Endothelial cell of umbilical vein (primary cell): ENCODE measurements at regions not wholly inside any gene's neighbourhood (a gene's known extent, or its start where the extent isn't known, plus 50 kb on each side); places are given as distances from the start of the nearest gene placed in this dataset.

ENCODE experiments used
- BruUV-seq: library from RNA; stranded (reverse); fragments of 400-500 nt; replicated peaks from 2 replicates; lab custom pipeline; 2021; lab: Mats Ljungman, UMichigan
- CTCF ChIA-PET: fragments of 300-600, 350-600 bp; sonication (Branson Sonifier 250); formaldehyde crosslinking; loops from one replicate; lab custom pipeline; 2021; ENCODE audit warnings: antibody characterized with exemption, inconsistent platforms; lab: Charles Lee
- POLR2A ChIA-PET: fragments of 300-600, 350-600 bp; sonication (Branson Sonifier 250); formaldehyde crosslinking; loops from one replicate; lab custom pipeline; 2021; ENCODE audit warnings: antibody characterized with exemption, inconsistent platforms; lab: Charles Lee
- DNase-seq: peaks from one replicate; pipeline ENCODE4 v3.0.0-alpha.2; 2011; ENCODE audit warnings: low read depth, low spot score
- FAIRE-seq: peaks from 2 replicates; lab custom pipeline; 2011; peaks lifted over from hg19 to GRCh38; lab: Jason Lieb, UNC
- H2AFZ ChIP-seq: 2 replicates; pipeline ENCODE4 v1.6.0; 2012; ENCODE audit warnings: low read depth, low read length, control low read depth, inconsistent platforms
- H3K27ac ChIP-seq: 2 replicates; pipeline ENCODE4 v1.5.1; 2011; ENCODE audit warnings: low read depth, mild to moderate bottlenecking, control low read depth, low read length, moderate library complexity; ENCODE audit not compliant: insufficient read depth
- H3K27me3 ChIP-seq, 2 experiments: 2 replicates each; pipeline versions ENCODE4 v1.6.0 to v1.6.1; 2011; ENCODE audit warnings: low read length in 2 of 2, mixed read lengths in 1 of 2; ENCODE audit not compliant: control insufficient read depth in 2 of 2, insufficient read depth in 2 of 2
- H3K36me3 ChIP-seq, 2 experiments: 2 replicates in 1 of 2; 3 replicates in 1 of 2; pipeline ENCODE4 v1.5.1; 2011; ENCODE audit warnings: low read length in 2 of 2, mild to moderate bottlenecking in 1 of 2, moderate library complexity in 1 of 2; ENCODE audit not compliant: control insufficient read depth in 2 of 2, insufficient read depth in 2 of 2; ENCODE audit errors: extremely low read depth in 1 of 2
- H3K4me1 ChIP-seq: 3 replicates; pipeline ENCODE4 v1.5.1; 2011; ENCODE audit warnings: mild to moderate bottlenecking, low read length; ENCODE audit not compliant: control insufficient read depth, insufficient read depth; ENCODE audit errors: extremely low read depth
- H3K4me2 ChIP-seq: 2 replicates; pipeline ENCODE4 v1.6.1; 2011; ENCODE audit warnings: low read length, control low read depth, mixed read lengths; ENCODE audit not compliant: insufficient read depth
- H3K4me3 ChIP-seq, 3 experiments: fragments of 200-600 bp in 1 of 3; sonication (generic), shearing (Covaris generic) in 1 of 3; replicated peaks in 1 of 3; 2 replicates each; pipeline ENCODE4 v1.5.1; 2011 to 2016; ENCODE audit warnings: control low read depth in 3 of 3, low read length in 3 of 3, mild to moderate bottlenecking in 2 of 3, inconsistent platforms in 1 of 3, low read depth in 1 of 3, moderate library complexity in 1 of 3; ENCODE audit not compliant: insufficient read depth in 1 of 3
- H3K79me2 ChIP-seq: 2 replicates; pipeline ENCODE4 v1.6.0; 2012; ENCODE audit warnings: low read length, inconsistent platforms; ENCODE audit not compliant: control insufficient read depth, insufficient read depth
- H3K9ac ChIP-seq: replicated peaks from 2 replicates; pipeline ENCODE3; 2011; ENCODE audit warnings: low read length, control low read depth; ENCODE audit not compliant: insufficient read depth; ENCODE audit errors: extremely low read depth
- H3K9me1 ChIP-seq: replicated peaks from 3 replicates; pipeline ENCODE4 v1.6.0; 2011; ENCODE audit warnings: mild to moderate bottlenecking, low read length; ENCODE audit not compliant: control insufficient read depth, insufficient read depth; ENCODE audit errors: extremely low read depth
- H3K9me3 ChIP-seq: replicated peaks from 2 replicates; pipeline ENCODE4 v1.5.1; 2012; ENCODE audit warnings: low read length, inconsistent platforms; ENCODE audit not compliant: control insufficient read depth, insufficient read depth
- H4K20me1 ChIP-seq: replicated peaks from 2 replicates; pipeline ENCODE3; 2011; ENCODE audit warnings: mild to moderate bottlenecking, low read length; ENCODE audit not compliant: control insufficient read depth, insufficient read depth; ENCODE audit errors: extremely low read depth
- EZH2 ChIP-seq: IDR thresholded peaks from 2 replicates; pipeline ENCODE4 v1.6.1; 2012; ENCODE audit warnings: borderline replicate concordance, low read depth, mild to moderate bottlenecking, moderate library complexity, low read length, inconsistent platforms; ENCODE audit not compliant: severe bottlenecking
- FOS ChIP-seq: IDR thresholded peaks from 2 replicates; pipeline ENCODE4 v1.6.1; 2011; ENCODE audit warnings: mild to moderate bottlenecking, low read length, moderate library complexity, borderline replicate concordance; ENCODE audit not compliant: insufficient read depth
- GATA2 ChIP-seq: IDR thresholded peaks from 2 replicates; pipeline ENCODE4 v1.7.0; 2011; ENCODE audit warnings: low read depth, mild to moderate bottlenecking, moderate library complexity, mixed read lengths, low read length; ENCODE audit not compliant: insufficient read length, insufficient read depth
- JUN ChIP-seq: IDR thresholded peaks from 2 replicates; pipeline ENCODE4 v1.6.1; 2011; ENCODE audit warnings: borderline replicate concordance, low read depth; ENCODE audit not compliant: insufficient read length, insufficient read depth
- MYC ChIP-seq: IDR thresholded peaks from one replicate; pipeline ENCODE4 v1.6.1; 2011; ENCODE audit warnings: mild to moderate bottlenecking, low read depth, low read length
- POLR2A ChIP-seq: IDR thresholded peaks from 2 replicates; pipeline ENCODE4 v1.6.1; 2012; ENCODE audit warnings: low read depth, mild to moderate bottlenecking, control low read depth, low read length
- POLR2AphosphoS5 ChIP-seq: IDR thresholded peaks from 2 replicates; pipeline ENCODE4 v1.6.1; 2012; ENCODE audit warnings: low read depth, mild to moderate bottlenecking, control low read depth, low read length, moderate library complexity; ENCODE audit not compliant: insufficient read depth
- dilution Hi-C: fragments of 300-500 bp; cut with MboI; formaldehyde crosslinking; loops from one replicate; pipeline ENCODE4 v1.15.0; 2019; ENCODE audit warnings: low sequenced_read_pairs; ENCODE audit not compliant: extremely low pct_ligation_motif_present
- intact Hi-C: fragments of 100-400 bp; cut with micrococcal nuclease; formaldehyde crosslinking; loops from one replicate; pipeline ENCODE4 v1.10.0; 2022
- TF ChIP-seq, protein P1 (sequence below): IDR thresholded peaks from 2 replicates; pipeline ENCODE4 v1.6.1; 2011; ENCODE audit not compliant: insufficient read depth, insufficient read length
- TF ChIP-seq, protein P2 (sequence below), 2 donors: IDR thresholded peaks; 1 replicate in 1 of 2; 2 replicates in 1 of 2; pipeline ENCODE4 v1.5.1; 2011; ENCODE audit warnings: low read length in 2 of 2, mild to moderate bottlenecking in 2 of 2, moderate library complexity in 2 of 2, control low read depth in 1 of 2, inconsistent platforms in 1 of 2, low read depth in 1 of 2; ENCODE audit not compliant: insufficient read depth in 1 of 2; ENCODE audit errors: extremely low read depth in 1 of 2

DNA sequence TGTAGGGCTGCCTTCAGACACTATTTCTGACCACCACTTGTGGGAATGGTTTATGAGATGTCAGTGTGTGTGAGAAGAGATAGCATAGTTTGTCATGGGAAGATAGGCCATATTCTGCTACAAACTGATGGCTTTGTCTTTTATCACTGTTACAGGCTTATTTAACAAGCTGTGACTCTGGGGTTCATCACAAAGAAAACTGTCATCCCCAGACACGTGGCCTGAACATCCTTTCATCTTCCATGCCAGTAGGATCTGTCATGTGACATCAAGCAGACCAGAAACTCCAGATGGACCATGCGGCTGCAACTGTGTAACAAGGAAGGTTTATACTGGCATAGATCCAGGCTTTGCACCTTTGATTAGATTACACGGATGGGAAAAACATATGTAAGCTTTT, 128.6 kb upstream of the KCNH7 start:
- Histone ChIP-seq H3K27ac (no peak overlapping the region), H4K20me1 (no peaks in the 10 kb centered on the region), H2AFZ (no peak overlapping the region), H3K9me3 (no peaks in the 10 kb centered on the region), H3K9me1 (no peaks in the 10 kb centered on the region), H3K27me3 (no peaks in the 10 kb centered on the region), H3K4me2 (no peak overlapping the region), H3K4me1 (no peaks in the 10 kb centered on the region), H3K79me2 (no peaks in the 10 kb centered on the region), H3K4me3 (no peak overlapping the region), H3K36me3 (no peaks in the 10 kb centered on the region), H3K9ac (no peak overlapping the region)
- TF ChIP-seq POLR2AphosphoS5 (no peak), MYC (no peak), EZH2 (no peak), POLR2A (no peak), FOS (no peak)
- TF ChIP-seq, protein P1, sequence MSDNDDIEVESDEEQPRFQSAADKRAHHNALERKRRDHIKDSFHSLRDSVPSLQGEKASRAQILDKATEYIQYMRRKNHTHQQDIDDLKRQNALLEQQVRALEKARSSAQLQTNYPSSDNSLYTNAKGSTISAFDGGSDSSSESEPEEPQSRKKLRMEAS, result no peak
- POLR2A ChIA-PET, result no interaction called here
- no peak for DNase-seq
- intact Hi-C loops (no loop called here), dilution Hi-C loops (no loop called here)
- no peak for FAIRE-seq
- CTCF ChIA-PET, result no interaction called here
- no TSS peak for BruUV-seq

DNA sequence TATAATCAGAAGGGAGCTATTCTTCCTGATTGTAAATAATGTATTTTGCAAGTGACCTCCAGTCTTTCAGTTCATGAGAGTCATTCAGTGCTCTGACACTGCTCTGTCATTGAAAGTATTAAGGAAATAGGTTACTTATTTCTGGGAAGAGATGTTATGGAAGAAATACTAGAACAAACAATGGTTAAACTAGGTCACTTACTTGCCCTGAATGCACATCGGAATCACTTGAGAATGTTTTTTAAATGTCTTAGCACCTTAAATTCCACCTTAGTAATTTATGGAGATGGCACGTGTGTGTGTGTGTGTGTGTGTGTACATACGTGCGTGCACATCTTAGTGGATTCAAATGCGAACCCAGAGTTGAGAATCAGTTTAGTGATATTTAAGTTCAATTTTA, 126.6 kb upstream of the KCNH7 start:
- no peaks in the 10 kb centered on the region for H3K79me2 ChIP-seq
- H3K4me3 ChIP-seq, result no peak overlapping the region
- H2AFZ ChIP-seq, result no peak overlapping the region
- H3K9me1 ChIP-seq, result no peaks in the 10 kb centered on the region
- DNase-seq (no peak), FAIRE-seq (no peak)
- H3K27ac ChIP-seq, result no peak overlapping the region
- no TSS peak for BruUV-seq
- no peaks in the 10 kb centered on the region for H4K20me1 ChIP-seq
- H3K9me3 ChIP-seq, result no peaks in the 10 kb centered on the region
- dilution Hi-C loops, result no loop called here
- no peak for TF ChIP-seq GATA2
- no peak for TF ChIP-seq POLR2A
- TF ChIP-seq MYC, result no peak
- no peak for TF ChIP-seq FOS
- TF ChIP-seq, protein P2, sequence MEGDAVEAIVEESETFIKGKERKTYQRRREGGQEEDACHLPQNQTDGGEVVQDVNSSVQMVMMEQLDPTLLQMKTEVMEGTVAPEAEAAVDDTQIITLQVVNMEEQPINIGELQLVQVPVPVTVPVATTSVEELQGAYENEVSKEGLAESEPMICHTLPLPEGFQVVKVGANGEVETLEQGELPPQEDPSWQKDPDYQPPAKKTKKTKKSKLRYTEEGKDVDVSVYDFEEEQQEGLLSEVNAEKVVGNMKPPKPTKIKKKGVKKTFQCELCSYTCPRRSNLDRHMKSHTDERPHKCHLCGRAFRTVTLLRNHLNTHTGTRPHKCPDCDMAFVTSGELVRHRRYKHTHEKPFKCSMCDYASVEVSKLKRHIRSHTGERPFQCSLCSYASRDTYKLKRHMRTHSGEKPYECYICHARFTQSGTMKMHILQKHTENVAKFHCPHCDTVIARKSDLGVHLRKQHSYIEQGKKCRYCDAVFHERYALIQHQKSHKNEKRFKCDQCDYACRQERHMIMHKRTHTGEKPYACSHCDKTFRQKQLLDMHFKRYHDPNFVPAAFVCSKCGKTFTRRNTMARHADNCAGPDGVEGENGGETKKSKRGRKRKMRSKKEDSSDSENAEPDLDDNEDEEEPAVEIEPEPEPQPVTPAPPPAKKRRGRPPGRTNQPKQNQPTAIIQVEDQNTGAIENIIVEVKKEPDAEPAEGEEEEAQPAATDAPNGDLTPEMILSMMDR (IDR thresholded peaks at IDR 0.05; ENCODE audit: extremely low read depth in 1 of 2, insufficient read depth in 1 of 2, low read depth in 1 of 2, low read length in 2 of 2), result no peak
- TF ChIP-seq, protein P1, result no peak
- TF ChIP-seq POLR2AphosphoS5, result no peak
- TF ChIP-seq JUN, result no peak
- TF ChIP-seq EZH2, result no peak
- intact Hi-C loops, result no loop called here
- no peaks in the 10 kb centered on the region for H3K27me3 ChIP-seq
- no peak overlapping the region for H3K9ac ChIP-seq
- no peaks in the 10 kb centered on the region for H3K4me1 ChIP-seq
- ChIA-PET POLR2A (no interaction called here), CTCF (no interaction called here)
- no peaks in the 10 kb centered on the region for H3K36me3 ChIP-seq
- no peak overlapping the region for H3K4me2 ChIP-seq
